K562 (cell line): ENCODE measurements at regions not wholly inside any gene's neighbourhood (a gene's known extent, or its start where the extent isn't known, plus 50 kb on each side); places are given as distances from the start of the nearest gene placed in this dataset.

Experiments used
- ATF4 ChIP-seq: fragments of 450-650 bp; formaldehyde crosslinking; IDR thresholded peaks from 2 replicates; pipeline ENCODE4 v1.4.0; 2022; ENCODE audit warnings: mild to moderate bottlenecking, moderate library complexity
- ATF6 ChIP-seq: sonication (generic); formaldehyde crosslinking; IDR thresholded peaks from 2 replicates; pipeline ENCODE4 v1.4.0; 2020; ENCODE audit warnings: mild to moderate bottlenecking, missing genetic modification reagents
- CBX5 ChIP-seq: IDR thresholded peaks from 2 replicates; pipeline ENCODE4 v1.6.1; 2014; ENCODE audit warnings: low read depth, borderline replicate concordance
- CTCF ChIP-seq, 3 experiments: IDR thresholded peaks in 2 of 3; conservative IDR thresholded peaks in 1 of 3; 2 replicates each; pipeline ENCODE4 v1.5.1; 2011 to 2012; ENCODE audit warnings: low read length in 3 of 3, mild to moderate bottlenecking in 3 of 3, control low read depth in 2 of 3, improper control_type of control experiment in 1 of 3, inconsistent platforms in 1 of 3, low read depth in 1 of 3, mixed read lengths in 1 of 3, moderate library complexity in 1 of 3; ENCODE audit not compliant: insufficient read depth in 2 of 3
- KDM1A ChIP-seq, 2 experiments: fragments of 450-650 bp; IDR thresholded peaks; 2 replicates each; pipeline ENCODE4 v1.6.1; 2016; ENCODE audit warnings: mild to moderate bottlenecking in 2 of 2
- MCM3 ChIP-seq: fragments of 450-650 bp; IDR thresholded peaks from 2 replicates; pipeline ENCODE4 v1.6.1; 2016
- POLR2AphosphoS5 ChIP-seq: IDR thresholded peaks from 2 replicates; pipeline ENCODE4 v1.6.1; 2011; ENCODE audit warnings: mild to moderate bottlenecking, low read depth, low read length, moderate library complexity; ENCODE audit not compliant: control insufficient read depth, insufficient read depth
- SREBF2 ChIP-seq: sonication (generic); formaldehyde crosslinking; IDR thresholded peaks from 2 replicates; pipeline ENCODE4 v1.4.0; 2020; ENCODE audit warnings: mild to moderate bottlenecking, missing genetic modification reagents
- TFE3 ChIP-seq: fragments of 450-650 bp; formaldehyde crosslinking; IDR thresholded peaks from 2 replicates; pipeline ENCODE4 v1.4.0; 2020; ENCODE audit warnings: mild to moderate bottlenecking, mixed read lengths
- THRA ChIP-seq: fragments of 450-650 bp; IDR thresholded peaks from 2 replicates; pipeline ENCODE4 v1.6.1; 2017; ENCODE audit warnings: mild to moderate bottlenecking, moderate library complexity
- ZNF76 ChIP-seq: fragments of 250-450 bp; sonication (Bioruptor Pico); IDR thresholded peaks from 2 replicates; pipeline ENCODE4 v1.4.0; 2020; ENCODE audit warnings: mild to moderate bottlenecking, moderate library complexity, borderline replicate concordance

- TF ChIP-seq KDM1A (IDR thresholded peaks at IDR 0.05) (no peak), POLR2AphosphoS5 (no peak), ATF6 (CRISPR knock-in tag) (no peak), CBX5 (no peak), SREBF2 (no peak), ZNF76 (CRISPR knock-in tag) (no peak), ATF4 (no peak), CTCF (IDR thresholded peaks at IDR 0.05 in 2 of 3, conservative IDR thresholded peaks at IDR 0.05 in 1 of 3; ENCODE audit: insufficient read depth in 2 of 3, low read depth in 1 of 3, low read length in 3 of 3) (no peak), THRA (no peak), TFE3 (CRISPR knock-in tag) (no peak), MCM3 (no peak)
Measured at GRCh38 chr7:24229481-24230226, 54.3 kb upstream of the NPY start.
